ENCODE measurements at regions not wholly inside any gene's neighbourhood (a gene's known extent, or its start where the extent isn't known, plus 50 kb on each side); places are given as distances from the start of the nearest gene placed in this dataset.

DNA sequence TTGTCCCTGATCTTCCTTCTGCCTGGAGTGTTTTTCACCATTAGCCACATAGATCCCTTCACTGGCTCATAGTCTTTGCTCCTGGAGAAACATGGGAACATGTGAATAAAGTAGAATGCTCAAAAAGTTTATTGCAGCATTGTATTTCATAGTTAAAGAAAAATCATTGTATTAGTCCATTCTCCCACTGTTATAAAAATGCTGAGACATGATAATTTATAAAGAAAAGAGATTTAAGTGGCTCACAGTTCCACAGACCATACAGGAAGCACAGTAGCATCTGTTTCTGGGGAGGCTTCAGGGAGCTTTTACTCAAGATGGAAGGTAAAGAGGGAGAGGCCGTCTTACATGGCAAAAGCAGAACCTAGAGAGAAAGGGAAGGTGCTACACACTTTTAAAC is 238.3 kb upstream of the OR4E1 start:
- TF ChIP-seq SIN3A (IDR thresholded peaks at IDR 0.05; ENCODE audit: borderline replicate concordance, insufficient read depth, low read length) = no peak
- TF ChIP-seq, protein P1, sequence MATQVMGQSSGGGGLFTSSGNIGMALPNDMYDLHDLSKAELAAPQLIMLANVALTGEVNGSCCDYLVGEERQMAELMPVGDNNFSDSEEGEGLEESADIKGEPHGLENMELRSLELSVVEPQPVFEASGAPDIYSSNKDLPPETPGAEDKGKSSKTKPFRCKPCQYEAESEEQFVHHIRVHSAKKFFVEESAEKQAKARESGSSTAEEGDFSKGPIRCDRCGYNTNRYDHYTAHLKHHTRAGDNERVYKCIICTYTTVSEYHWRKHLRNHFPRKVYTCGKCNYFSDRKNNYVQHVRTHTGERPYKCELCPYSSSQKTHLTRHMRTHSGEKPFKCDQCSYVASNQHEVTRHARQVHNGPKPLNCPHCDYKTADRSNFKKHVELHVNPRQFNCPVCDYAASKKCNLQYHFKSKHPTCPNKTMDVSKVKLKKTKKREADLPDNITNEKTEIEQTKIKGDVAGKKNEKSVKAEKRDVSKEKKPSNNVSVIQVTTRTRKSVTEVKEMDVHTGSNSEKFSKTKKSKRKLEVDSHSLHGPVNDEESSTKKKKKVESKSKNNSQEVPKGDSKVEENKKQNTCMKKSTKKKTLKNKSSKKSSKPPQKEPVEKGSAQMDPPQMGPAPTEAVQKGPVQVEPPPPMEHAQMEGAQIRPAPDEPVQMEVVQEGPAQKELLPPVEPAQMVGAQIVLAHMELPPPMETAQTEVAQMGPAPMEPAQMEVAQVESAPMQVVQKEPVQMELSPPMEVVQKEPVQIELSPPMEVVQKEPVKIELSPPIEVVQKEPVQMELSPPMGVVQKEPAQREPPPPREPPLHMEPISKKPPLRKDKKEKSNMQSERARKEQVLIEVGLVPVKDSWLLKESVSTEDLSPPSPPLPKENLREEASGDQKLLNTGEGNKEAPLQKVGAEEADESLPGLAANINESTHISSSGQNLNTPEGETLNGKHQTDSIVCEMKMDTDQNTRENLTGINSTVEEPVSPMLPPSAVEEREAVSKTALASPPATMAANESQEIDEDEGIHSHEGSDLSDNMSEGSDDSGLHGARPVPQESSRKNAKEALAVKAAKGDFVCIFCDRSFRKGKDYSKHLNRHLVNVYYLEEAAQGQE (IDR thresholded peaks at IDR 0.05; ENCODE audit: insufficient read depth in 1 of 2, low read depth in 2 of 2, low read length in 2 of 2) = no peak

DNA sequence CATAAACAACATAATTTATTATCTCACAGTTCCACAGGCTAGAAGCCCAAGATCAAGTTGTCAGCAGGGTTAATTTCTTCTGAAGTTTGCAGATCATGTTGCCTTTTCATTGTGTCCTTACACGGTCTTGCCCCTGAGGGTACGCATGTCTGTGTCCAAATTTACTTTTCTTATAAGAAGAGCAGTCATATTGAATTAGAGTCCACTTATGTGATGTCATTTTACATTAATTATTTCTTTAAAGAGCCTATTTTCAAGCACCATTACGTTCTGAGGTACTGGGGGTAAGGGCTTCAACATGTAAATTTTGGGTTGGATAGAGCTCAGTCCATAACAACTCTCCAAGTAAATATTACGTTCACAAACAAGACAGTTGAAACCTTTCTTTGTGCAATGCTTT is 236.6 kb upstream of the OR4E1 start:
- TF ChIP-seq, protein P1 (IDR thresholded peaks at IDR 0.05; ENCODE audit: insufficient read depth in 1 of 2, low read depth in 2 of 2, low read length in 2 of 2) = no peak
- no peak for TF ChIP-seq SIN3A (IDR thresholded peaks at IDR 0.05; ENCODE audit: borderline replicate concordance, insufficient read depth, low read length)
- TF ChIP-seq POLR2AphosphoS5 (IDR thresholded peaks at IDR 0.05; ENCODE audit: low read depth, low read length) = no peak
- no peak for TF ChIP-seq TAF1 (IDR thresholded peaks at IDR 0.05; ENCODE audit: borderline replicate concordance, insufficient read depth, low read length)
- TF ChIP-seq FOXP2 (optimal IDR thresholded peaks at IDR 0.05; ENCODE audit: borderline replicate concordance, extremely low read depth, extremely low read length, insufficient read depth) = no peak

DNA sequence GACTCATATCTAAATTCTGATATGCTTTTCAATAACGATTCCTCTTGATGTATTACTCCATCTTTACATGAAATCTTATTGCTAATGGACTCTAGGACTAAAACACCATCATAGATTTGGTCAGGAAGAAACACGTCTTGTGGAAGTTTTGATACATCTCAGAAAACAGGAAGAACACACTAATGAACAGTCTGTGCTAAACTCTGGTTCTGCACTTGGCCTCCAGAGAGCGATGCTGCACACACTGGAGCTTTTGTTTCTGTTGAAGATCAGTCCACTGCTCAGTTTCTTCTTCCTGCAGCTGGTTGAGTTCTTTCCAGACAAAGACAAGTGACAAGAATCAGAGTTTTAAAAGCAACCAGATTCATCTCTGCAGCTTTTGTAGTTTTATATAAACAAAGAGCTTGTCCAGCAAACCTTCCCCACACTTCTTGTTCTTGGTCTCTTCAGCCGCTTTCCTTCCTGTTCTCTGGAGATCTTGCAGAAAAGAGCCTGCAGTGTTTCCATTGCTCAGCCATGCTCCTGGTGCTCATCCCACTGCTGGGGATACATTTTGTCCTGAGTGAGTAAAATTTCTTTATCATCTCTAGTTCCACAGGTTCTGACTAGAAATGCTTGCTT is 229.1 kb upstream of the OR4E1 start:
- TF ChIP-seq TAF1 (IDR thresholded peaks at IDR 0.05; ENCODE audit: borderline replicate concordance, insufficient read depth, low read length) (no peak), POLR2AphosphoS5 (IDR thresholded peaks at IDR 0.05; ENCODE audit: low read depth, low read length) (no peak), FOXP2 (optimal IDR thresholded peaks at IDR 0.05; ENCODE audit: borderline replicate concordance, extremely low read depth, extremely low read length, insufficient read depth) (no peak), SIN3A (IDR thresholded peaks at IDR 0.05; ENCODE audit: borderline replicate concordance, insufficient read depth, low read length) (no peak)
- TF ChIP-seq, protein P1 (IDR thresholded peaks at IDR 0.05; ENCODE audit: insufficient read depth in 1 of 2, low read depth in 2 of 2, low read length in 2 of 2) = no peak

DNA sequence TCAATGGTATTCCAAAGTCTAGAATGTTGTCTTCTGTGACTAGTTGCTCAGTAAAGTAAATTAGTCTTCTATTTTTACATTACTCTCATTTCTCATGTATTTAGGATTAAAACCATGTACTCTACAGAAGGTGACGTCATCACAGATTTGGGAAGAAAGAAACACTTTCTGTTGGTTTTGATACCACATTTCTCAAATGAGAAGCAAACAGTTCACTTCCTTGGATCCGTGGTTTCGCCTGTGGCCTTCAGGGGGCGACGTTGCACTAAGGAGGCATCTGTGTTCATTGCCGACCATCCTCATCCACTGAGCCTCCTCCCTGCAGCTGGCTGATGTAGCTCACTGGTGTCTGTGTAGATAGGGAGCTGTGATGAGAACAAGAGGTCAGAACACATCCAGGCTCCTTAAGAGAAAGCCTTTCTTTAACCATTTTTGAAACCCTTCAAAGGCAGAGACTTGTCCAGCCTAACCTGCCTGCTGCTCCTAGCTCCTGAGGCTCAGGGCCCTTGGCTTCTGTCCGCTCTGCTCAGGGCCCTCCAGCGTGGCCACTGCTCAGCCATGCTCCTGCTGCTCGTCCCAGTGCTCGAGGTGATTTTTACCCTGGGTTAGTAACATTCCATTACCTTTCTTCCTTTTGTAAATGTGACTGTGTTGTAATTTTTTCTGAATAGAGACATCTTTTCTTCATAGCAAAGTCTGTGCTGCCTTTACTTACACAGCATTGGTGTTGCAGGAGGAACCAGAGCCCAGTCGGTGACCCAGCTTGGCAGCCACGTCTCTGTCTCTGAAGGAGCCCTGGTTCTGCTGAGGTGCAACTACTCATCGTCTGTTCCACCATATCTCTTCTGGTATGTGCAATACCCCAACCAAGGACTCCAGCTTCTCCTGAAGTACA is 220.6 kb upstream of the OR4E1 start:
- TF ChIP-seq, protein P1 (IDR thresholded peaks at IDR 0.05; ENCODE audit: insufficient read depth in 1 of 2, low read depth in 2 of 2, low read length in 2 of 2) = no peak
- TF ChIP-seq FOXP2 (optimal IDR thresholded peaks at IDR 0.05; ENCODE audit: borderline replicate concordance, extremely low read depth, extremely low read length, insufficient read depth) (no peak), SIN3A (IDR thresholded peaks at IDR 0.05; ENCODE audit: borderline replicate concordance, insufficient read depth, low read length) (no peak), TAF1 (IDR thresholded peaks at IDR 0.05; ENCODE audit: borderline replicate concordance, insufficient read depth, low read length) (no peak), POLR2AphosphoS5 (IDR thresholded peaks at IDR 0.05; ENCODE audit: low read depth, low read length) (no peak)

All from PFSK-1 (cell line).